ENCODE measurements at regions not wholly inside any gene's neighbourhood (a gene's known extent, or its start where the extent isn't known, plus 50 kb on each side); places are given as distances from the start of the nearest gene placed in this dataset.

DNA sequence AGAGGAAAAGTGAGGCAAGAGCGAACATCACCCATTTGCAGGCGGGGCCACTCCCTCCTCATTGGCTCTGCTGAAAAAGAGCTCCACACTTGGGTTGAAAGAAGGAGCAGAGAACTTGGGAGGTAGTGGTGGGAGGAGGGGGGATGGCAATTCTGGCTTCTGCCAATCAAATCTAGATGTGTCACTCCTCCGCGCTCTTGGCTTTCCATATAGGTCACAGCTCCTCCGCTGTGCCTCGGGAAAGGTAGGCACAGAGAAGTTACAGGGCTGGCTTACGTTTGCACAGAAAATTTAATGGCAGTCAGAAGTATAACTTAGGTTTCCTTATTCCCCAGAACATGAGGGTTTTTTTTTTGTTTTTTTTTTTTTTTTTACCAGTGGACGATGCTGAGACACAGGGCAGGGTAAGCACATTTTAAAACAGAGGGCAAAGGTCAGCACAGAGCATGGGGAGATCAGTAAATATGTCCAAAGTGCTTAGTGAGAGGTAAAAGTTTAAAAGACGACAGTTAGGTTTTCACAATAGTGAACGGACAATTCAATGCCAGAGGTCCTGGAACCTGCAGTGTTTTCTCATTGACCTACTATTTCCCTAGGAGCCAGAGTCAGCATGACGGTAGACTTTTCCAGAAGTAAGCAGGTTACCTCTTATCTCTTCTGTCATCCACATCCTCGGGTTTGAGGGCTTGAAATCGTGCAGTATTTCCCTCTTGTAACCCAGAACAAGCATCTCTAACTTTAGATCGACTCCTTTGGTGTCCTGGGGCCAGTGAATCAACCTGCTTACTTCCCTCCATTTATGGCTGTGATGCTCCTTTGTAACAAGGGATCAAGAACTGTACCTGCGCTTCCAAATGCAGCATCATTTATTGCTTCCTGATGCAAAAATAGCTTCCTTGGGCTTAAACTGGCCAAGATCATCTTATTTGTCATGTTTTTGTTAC is 258.9 kb upstream of the PROX1 start:
- Histone ChIP-seq H3K4me2 (ENCODE audit: low read length) (no peak overlapping the region), H2AFZ (ENCODE audit: low read depth, low read length) (no peak overlapping the region), H4K20me1 (ENCODE audit: insufficient read depth, low read length) (no peaks in the 10 kb centered on the region), H3K9ac (ENCODE audit: low read length) (no peak overlapping the region), H3K27ac (ENCODE audit: low read length) (no peak overlapping the region), H3K9me3 (ENCODE audit: insufficient read depth, low read length) (peaks cover 3% of the 10 kb centered on the region; the same call in 1 of the 2 replicates), H3K36me3 (replicated peaks; ENCODE audit: low read depth, low read length) (no peaks in the 10 kb centered on the region), H3K79me2 (ENCODE audit: low read length) (no peaks in the 10 kb centered on the region), H3K4me1 (ENCODE audit: low read length) (no peaks in the 10 kb centered on the region), H3K27me3 (ENCODE audit: low read depth, low read length) (peaks cover 4% of the 10 kb centered on the region; the same call in 1 of the 2 replicates), H3K4me3 (ENCODE audit: low read length) (no peak overlapping the region)
- TF ChIP-seq, protein P1, sequence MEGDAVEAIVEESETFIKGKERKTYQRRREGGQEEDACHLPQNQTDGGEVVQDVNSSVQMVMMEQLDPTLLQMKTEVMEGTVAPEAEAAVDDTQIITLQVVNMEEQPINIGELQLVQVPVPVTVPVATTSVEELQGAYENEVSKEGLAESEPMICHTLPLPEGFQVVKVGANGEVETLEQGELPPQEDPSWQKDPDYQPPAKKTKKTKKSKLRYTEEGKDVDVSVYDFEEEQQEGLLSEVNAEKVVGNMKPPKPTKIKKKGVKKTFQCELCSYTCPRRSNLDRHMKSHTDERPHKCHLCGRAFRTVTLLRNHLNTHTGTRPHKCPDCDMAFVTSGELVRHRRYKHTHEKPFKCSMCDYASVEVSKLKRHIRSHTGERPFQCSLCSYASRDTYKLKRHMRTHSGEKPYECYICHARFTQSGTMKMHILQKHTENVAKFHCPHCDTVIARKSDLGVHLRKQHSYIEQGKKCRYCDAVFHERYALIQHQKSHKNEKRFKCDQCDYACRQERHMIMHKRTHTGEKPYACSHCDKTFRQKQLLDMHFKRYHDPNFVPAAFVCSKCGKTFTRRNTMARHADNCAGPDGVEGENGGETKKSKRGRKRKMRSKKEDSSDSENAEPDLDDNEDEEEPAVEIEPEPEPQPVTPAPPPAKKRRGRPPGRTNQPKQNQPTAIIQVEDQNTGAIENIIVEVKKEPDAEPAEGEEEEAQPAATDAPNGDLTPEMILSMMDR (IDR thresholded peaks at IDR 0.05; ENCODE audit: low read depth, low read length), result no peak
- no peak for TF ChIP-seq EZH2phosphoT487 (IDR thresholded peaks at IDR 0.05; ENCODE audit: low read depth)

DNA sequence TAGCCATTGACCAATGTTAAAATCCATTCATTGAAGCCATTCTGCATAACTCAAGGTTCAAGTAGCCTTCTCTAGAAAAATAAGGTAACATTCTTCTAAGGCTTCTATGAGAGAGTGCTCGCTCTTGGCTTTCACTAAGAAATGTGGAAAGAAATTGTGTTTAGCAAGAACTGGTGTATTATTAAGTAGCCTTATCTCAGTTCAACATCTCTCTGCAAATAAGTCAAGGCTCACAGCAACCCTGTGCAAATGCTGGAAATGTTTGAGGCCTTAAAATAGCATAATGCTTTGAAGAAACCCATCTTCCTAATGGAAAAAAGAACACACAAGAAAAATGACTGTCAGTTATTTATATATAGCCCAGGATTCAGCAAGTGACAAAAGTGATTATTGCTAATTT is 254.1 kb upstream of the PROX1 start:
- TF ChIP-seq EZH2phosphoT487 (IDR thresholded peaks at IDR 0.05; ENCODE audit: low read depth), result no peak
- TF ChIP-seq, protein P1 (IDR thresholded peaks at IDR 0.05; ENCODE audit: low read depth, low read length), result no peak

DNA sequence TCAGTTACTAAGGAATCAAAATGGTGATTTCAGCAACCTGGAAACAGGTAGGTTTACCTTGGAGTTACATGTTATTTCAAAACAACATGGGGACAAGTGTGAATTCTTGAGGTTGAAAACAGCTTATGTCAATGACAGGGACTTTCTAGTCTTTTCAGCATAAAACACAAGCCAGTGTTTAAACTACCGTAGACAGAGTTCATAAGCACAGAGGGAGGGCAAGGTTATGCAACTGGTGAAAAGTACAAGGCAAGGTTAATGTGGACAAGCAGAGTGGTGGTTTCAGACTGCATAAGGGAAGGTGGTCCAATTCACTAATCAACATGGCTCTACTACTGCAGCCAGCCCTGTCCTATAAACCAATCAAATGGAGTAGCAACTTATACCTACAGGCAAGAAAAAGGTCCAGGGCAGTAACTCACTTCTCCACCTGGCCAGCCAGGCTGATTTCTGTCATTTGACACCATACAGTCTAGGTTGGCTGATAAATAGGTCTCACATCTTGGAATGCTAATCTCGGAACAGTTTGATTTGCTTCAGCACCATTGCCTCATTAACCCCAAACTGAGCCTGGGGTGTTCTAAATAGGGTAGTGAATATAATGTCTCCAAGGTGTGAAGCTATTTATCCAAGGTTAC is 250.3 kb upstream of the PROX1 start:
- Histone ChIP-seq H3K4me3 (ENCODE audit: low read length) (no peak overlapping the region), H4K20me1 (ENCODE audit: insufficient read depth, low read length) (no peaks in the 10 kb centered on the region), H2AFZ (ENCODE audit: low read depth, low read length) (no peak overlapping the region), H3K36me3 (replicated peaks; ENCODE audit: low read depth, low read length) (no peaks in the 10 kb centered on the region), H3K79me2 (ENCODE audit: low read length) (no peaks in the 10 kb centered on the region), H3K27ac (ENCODE audit: low read length) (no peak overlapping the region), H3K9ac (ENCODE audit: low read length) (no peak overlapping the region), H3K4me2 (ENCODE audit: low read length) (no peak overlapping the region), H3K4me1 (ENCODE audit: low read length) (no peaks in the 10 kb centered on the region), H3K27me3 (ENCODE audit: low read depth, low read length) (0 out of 2 replicates have a peak, but pooled peaks cover under 1% of the 10 kb centered on the region), H3K9me3 (ENCODE audit: insufficient read depth, low read length) (no peaks in the 10 kb centered on the region)
- TF ChIP-seq EZH2phosphoT487 (IDR thresholded peaks at IDR 0.05; ENCODE audit: low read depth), result no peak
- TF ChIP-seq, protein P1 (IDR thresholded peaks at IDR 0.05; ENCODE audit: low read depth, low read length), result no peak

More for the DNA sequence above, 254.1 kb upstream of the PROX1 start:
- Histone ChIP-seq H3K27ac (ENCODE audit: low read length) (no peak overlapping the region), H3K79me2 (ENCODE audit: low read length) (no peaks in the 10 kb centered on the region), H3K4me2 (ENCODE audit: low read length) (no peak overlapping the region), H4K20me1 (ENCODE audit: insufficient read depth, low read length) (no peaks in the 10 kb centered on the region), H2AFZ (ENCODE audit: low read depth, low read length) (no peak overlapping the region), H3K4me1 (ENCODE audit: low read length) (no peaks in the 10 kb centered on the region), H3K4me3 (ENCODE audit: low read length) (no peak overlapping the region), H3K27me3 (ENCODE audit: low read depth, low read length) (no peaks in the 10 kb centered on the region), H3K36me3 (replicated peaks; ENCODE audit: low read depth, low read length) (no peaks in the 10 kb centered on the region), H3K9me3 (ENCODE audit: insufficient read depth, low read length) (peaks cover 3% of the 10 kb centered on the region; the same call in 1 of the 2 replicates), H3K9ac (ENCODE audit: low read length) (no peak overlapping the region)

DNA sequence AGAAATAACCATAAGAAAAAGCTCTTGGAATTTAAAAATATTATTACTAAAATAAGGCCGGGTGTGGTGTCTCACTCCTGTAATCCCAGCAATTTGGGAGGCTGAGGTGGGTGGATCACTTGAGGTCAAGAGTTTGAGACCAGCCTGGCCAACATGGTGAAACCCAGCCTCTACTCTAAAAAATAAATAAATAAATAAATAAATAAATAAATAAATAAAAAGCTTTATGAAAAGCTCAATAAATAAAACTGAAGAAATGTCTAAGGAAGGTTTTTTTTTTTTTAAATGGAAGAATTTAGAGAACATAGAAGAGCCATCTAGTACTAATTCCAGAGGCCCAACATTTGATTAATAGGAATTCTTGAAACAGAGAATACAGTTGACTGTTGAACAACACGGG is 249.1 kb upstream of the PROX1 start:
- TF ChIP-seq, protein P1 (IDR thresholded peaks at IDR 0.05; ENCODE audit: low read depth, low read length), result no peak
- no peak for TF ChIP-seq EZH2phosphoT487 (IDR thresholded peaks at IDR 0.05; ENCODE audit: low read depth)
- Histone ChIP-seq H4K20me1 (ENCODE audit: insufficient read depth, low read length) (no peaks in the 10 kb centered on the region), H3K4me3 (ENCODE audit: low read length) (no peak overlapping the region), H3K9me3 (ENCODE audit: insufficient read depth, low read length) (no peaks in the 10 kb centered on the region), H3K9ac (ENCODE audit: low read length) (no peak overlapping the region), H3K79me2 (ENCODE audit: low read length) (no peaks in the 10 kb centered on the region), H3K4me2 (ENCODE audit: low read length) (no peak overlapping the region), H2AFZ (ENCODE audit: low read depth, low read length) (no peak overlapping the region), H3K27me3 (ENCODE audit: low read depth, low read length) (0 out of 2 replicates have a peak, but pooled peaks cover 4% of the 10 kb centered on the region), H3K36me3 (replicated peaks; ENCODE audit: low read depth, low read length) (no peaks in the 10 kb centered on the region), H3K27ac (ENCODE audit: low read length) (no peak overlapping the region), H3K4me1 (ENCODE audit: low read length) (no peaks in the 10 kb centered on the region)
